ENCODE measurements at regions not wholly inside any gene's neighbourhood (a gene's known extent, or its start where the extent isn't known, plus 50 kb on each side); places are given as distances from the start of the nearest gene placed in this dataset.
A peak's percentile ranks its signal among the peaks of the same experiment; 100 is the strongest.

DNA sequence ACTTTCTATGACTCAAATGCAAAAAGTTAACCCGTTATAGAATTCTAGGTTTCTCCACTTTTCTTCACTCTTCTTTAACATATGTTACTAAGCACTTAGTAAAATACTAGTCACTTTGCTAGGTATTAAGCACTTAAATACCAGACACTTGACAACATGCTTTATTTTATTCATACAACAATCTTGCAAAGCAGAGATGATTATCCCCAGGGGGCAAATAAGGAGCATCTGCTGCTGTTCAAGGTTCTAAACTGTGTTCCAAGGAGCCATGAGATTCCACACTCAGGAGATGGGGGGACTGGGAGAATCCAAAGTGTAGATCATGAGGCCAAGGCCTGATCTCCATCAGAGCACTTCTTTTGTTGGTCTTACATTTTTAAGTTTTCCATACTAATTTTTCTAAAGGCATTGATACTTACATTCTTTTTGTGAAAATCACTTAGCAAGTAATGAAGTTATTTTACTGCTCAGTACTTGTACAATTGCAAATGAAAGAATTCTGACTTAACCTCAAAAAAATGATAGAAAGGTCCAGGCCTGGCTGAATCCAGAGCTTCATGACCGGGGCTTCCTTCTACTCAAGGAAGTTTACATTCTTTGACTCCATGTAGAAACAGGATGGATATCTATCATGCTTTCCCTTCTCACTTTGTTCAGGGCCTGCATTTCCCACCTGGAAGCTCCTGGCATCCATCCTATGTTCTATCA is 504.4 kb upstream of the WWC1 start:
- no peak for DNase-seq

DNA sequence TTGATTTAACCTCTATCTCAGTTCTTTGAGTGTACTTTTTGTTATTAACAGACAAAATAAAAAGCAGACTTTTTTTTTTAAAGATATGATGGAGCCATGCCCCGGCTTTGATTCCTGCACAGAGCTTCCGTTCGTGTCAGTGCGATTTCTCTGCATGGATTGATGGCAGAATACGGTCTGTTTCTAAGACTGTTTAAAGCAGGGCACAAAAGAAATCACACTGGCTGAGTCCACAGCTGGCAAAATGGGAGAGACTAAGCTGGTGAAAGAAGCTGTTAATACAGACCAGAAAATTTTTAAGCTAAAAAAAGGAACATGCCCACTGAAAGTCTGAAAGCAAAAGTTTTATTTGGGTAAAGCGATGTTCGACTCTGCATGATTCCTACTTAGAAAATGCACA is 501.4 kb upstream of the WWC1 start:
- DNase-seq, result no peak

DNA sequence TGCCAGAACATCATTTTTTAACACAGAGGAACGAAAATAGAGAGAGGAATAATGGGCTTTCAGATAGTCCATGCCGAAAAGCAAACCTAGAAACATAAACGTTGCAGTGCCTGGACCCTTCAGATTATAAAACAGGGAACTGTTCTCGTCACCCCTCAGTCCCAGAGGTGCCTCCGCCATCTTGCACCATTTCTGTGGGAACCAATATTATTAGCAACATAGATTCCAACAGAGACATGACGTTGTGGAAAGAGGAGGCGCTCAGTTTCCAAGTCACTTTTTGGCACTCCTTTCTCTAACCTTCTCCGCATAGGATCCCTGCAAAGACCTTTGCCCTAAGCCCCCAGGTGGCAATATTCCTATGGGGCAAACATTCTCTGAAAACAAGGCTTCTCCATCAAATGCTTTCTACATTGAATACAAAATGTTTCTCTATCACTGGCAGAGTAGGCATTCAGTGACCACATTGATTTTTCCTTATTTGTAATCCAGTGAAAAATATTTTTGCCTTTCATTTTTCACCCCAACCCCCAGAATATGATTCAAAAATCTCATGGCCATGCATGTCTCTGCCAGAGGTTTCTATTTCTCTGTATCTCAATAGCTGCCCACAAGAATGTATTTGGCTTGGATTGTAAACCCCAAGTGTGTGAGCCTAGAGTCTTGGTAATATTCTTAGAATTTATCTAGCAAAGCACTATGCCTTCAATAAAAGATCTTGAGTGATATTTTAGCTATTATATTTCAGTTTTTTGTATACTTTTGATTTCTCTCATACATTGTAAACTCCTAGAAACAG is 500.8 kb upstream of the WWC1 start:
- DNase-seq, result no peak

DNA sequence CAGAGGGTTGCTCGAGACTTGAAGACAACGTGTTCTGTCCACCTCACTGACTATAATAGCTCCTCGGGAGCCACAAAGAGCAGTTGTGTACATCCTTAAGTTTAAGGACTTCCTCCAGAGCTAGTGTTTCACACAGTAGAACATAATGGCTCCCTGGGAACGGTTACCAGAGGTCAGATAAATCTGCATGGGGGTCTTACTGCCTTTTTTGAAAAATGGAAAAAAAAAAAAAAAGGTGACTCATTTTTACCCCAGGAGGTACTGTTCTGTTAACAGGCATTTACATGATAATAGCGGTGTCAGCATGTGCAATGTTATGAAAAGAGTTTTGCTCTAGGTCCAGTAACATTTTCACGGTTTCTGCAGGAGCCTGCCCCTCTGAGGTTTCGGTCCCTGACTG is 498.9 kb upstream of the WWC1 start:
- DNase-seq, result no peak

DNA sequence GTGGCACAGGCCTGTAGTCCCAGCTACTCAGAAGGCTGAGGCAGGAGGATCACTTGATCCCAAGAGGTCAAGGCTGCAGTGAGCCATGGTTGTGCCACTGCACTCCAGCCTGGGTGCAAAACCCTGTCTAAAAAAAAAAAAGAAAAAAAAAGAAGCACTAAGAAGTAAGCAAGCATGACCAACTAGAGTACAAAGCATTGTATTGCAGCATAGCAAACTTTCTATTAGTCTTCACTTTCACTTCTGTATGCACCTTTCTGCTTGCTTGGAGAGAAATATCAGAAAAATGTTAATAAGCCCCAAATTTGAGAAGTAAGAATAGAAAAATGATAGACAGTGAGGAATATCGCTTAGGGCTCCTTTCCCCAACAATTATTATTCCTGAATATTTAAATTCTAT is 497.7 kb upstream of the WWC1 start:
- DNase-seq, result no peak

DNA sequence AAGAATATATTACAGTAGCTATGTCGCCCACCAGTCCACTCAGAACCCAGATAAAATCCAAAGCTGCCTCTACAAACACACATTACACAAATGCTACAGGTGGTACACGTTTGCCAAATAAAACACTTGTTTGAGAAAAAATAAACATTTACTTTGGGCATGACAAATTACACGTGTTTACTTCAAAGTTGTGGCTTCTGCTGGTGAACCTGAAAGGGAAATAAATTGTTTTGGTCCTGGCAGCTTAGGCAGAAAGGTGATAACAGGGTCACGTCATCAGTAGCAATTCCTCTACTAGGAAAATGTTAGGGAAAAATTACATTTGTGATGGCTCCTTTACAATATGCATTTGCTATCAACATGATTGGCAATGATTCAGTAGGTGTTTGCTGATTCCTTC is 497.3 kb upstream of the WWC1 start:
- DNase-seq, result no peak

DNA sequence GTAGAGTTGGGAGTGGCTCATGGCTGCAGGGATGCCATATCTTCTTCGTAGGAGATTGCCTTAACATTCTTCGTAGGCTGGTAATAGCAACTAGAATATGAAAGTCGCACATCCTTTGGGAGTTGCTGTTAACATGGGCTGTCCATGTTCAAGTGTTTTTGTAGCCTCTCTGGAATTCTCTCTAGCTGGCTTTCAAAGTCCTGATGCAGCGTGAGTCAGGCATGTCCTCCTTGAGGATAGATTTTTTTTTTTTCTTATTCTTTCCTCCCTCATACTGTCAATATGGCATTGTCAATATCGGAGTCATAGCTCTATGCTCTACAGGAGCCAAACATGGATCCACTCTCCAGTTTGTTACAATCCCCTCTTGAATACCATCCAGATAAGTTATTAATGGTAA is 494.8 kb upstream of the WWC1 start:
- DNase-seq, result no peak

DNA sequence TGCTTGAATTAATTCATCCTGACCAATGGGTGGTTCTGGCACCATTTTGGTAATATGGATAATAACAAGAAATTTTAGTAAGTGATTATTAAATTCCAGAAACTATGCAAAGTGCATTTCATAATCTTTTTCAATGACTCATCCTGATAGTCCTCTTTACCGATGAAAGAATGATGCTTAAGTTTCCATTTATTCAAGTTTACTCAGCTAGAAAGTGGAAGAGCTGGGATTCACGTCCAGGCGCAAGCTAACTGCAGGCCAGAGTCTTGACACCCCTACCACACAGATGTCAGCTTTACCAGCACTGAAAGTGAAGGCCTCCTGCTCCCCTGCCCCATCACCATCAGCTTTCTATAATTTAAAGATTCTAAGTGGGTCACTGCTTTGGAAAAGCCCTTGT is 493.5 kb upstream of the WWC1 start:
- DNase-seq, result no peak

DNA sequence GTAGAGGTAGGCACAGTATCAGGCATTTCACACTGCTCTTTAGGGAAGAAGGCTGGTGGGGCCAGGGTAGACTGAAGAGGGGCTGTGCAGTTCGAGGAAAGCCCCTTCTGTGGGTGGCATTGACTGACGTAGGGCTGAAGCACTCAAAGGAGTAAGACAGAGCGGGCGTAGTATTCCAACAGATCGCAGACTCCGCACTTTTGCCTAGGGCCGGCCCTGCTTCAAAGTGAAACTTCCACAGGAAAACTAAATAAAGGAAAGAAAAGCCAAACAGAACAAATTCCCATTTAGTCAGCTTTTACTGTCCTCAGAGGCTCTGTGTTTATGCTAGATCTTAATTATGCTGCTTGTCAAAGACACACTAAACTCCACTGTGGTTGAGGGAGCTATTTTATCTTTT is 493.0 kb upstream of the WWC1 start:
- peak in 2 of 14 donors; percentile 5 to 15 for DNase-seq

DNA sequence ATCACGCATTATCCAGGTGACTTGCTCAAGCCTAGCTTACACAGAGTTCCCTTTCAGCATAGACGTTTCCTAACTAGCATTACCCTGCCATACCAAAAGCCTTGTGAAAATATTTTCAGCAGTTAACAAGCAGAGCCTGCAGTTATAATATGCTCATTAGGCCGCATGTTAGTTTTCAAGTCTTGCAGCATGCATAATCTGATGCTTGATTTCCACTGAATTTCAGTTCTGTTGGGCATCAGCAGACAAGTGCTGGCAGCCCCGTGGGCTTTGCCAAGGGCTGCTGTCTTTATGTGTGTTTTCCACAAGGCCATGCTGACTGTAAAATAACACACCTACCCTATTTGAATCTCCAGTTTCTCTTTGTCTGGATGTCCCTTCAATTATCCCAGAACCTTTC is 491.0 kb upstream of the WWC1 start:
- no peak for DNase-seq

DNA sequence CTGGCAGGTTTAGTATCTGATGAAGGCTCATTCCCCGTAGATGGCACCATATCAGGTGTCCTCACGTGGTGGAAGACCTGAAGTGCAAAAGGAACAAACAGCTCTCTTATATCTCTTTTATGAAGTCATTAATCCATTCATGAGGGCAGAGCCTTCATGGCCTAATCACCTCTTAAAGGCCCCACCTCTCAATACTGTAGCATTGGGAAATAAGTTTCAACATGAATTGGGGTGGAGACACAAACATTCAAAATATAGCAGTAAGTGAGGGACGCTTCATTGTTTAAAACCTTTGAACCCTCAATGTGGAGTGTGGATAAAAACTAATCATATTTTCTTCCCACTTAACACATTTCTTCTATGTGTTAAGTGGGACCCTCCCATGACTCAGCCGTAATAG is 489.4 kb upstream of the WWC1 start:
- DNase-seq, result no peak

DNA sequence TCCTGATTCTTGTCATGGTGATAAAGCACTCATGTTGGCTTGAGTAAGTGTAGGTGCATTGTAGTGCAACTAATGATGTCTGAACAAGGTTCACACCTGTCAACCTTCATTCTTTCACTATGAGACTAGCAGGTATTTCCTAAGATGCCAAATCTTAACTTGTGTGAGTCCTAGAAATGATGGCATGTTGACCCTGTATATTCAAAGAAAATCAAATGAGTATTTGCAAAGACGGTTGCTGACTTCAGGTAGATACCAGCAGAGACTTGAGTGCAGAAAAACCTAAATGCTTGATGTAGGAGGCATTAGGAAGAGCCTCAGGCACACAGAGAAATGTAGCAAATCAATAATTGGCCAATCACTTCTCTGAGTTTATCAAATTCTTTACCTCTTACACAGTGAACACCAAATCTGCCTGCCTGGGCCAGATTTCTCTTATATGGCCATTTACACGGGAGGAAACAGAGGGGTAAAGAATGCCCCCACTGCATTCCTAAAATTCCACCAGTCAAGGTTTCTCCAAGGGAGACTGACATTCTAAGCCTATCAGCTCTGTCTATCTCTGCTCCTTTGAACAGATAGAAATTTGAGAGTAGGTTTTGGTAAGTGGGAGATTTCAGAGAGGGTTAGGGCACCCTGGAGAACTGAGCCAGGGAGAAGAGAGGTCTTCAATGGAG is 488.6 kb upstream of the WWC1 start:
- no peak for DNase-seq

DNA sequence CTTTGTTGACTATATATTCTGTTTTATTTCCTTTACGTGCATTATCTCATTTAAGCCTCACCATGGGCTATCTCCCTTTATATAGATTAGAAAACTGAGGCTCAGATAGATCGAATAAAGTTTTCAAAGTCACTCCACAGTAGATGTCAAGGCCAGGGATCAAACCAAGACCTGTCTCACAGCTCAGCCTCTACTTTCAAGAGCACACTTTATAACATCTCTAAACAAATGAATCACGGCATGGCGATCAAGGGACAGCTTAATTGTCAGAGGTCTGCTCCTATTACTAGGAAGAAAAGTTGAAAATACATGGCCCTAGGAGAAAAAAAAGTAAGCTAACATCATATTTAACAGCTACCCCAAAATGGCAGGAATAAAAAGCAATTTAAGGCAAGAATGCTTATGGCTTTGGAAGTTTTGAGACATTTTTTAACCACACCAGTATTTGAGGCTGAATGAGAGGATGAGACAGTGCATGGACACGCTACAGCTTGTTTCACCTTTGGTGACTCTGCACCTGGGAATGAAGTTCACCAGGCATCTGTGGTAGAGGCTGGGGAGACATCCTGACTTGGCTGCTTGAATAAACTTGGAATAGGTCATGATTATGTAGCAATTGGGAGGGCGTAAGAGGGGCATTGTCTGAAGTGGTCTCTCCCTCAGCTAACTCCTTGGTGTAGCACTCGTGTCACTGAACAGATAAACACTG is 486.8 kb upstream of the WWC1 start:
- DNase-seq, result no peak

DNA sequence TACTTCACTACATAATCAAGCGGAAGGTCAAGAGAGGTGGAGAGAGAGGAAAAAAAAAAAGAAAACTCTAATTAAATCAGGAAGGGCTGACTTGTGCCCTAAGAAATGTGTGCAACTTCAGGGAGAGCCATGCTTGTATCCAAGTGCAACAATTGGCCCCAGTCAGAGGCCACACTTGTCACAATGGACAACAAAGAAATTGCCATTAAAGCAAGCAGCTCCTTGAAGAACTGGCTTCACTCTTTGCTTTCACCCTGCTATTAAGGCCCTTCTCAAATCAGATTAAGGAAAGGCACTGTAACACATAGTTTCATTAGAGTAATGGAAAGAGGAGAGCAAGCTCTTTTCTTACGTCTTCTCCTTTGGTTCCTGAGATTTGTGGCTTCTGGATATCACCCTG is 480.9 kb upstream of the WWC1 start:
- DNase-seq, result no peak

DNA sequence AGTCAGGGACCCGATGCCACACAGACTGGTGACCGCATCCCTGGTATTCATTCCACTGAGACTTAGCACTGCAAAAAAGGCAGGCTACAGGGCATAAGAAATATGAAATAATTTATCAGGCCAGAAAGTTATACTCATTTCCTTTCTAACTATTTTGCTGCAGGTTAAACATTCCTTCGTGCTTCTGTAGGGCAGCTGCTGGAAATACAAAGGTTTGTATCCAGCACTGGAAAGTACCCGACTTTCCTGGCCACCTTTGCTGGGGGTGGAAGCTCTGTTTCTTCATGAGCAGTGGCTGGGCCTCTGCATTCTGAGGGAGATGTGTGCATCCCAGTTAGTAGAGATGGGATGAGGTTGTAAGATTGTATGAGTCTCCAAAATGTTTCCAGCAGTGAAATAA is 478.6 kb upstream of the WWC1 start:
- DNase-seq, result no peak

DNA sequence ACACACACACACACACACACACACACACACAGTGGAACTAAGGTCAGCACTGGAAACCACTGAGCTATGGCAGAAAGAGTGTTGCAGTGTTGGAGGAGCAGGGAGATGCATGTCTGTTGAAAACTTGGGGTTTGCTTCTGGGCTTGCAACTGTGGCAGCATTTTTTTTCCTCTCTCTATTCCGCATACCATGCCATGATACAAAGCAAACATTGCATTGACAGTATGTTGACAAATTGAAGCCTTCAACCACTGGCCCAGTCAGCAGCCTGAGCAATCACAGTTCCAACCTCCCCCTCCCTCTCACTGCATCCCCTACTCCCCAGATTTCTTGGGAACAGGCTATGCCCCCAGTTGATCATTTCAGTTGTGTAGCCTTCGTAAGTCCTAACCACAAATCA is 478.1 kb upstream of the WWC1 start:
- no peak for DNase-seq

DNA sequence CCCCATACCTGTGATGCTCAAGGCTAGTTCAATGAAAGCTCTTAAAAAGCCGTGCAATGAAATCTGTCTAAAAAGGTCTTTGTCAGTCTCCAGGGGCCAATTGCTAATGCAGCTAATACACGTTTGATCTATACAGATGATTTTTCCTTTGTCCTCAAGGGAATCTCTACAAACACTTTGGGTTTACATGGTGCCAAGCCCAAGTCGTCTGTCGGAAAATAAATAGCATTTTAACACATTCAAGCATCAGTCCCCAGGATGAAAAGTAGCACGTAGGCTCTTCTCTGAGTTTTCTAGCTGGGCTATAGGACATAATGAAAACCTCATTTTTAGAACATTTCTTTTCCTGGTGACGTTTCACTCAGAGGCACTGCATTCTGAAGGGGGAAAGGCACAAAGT is 477.4 kb upstream of the WWC1 start:
- DNase-seq, result no peak

DNA sequence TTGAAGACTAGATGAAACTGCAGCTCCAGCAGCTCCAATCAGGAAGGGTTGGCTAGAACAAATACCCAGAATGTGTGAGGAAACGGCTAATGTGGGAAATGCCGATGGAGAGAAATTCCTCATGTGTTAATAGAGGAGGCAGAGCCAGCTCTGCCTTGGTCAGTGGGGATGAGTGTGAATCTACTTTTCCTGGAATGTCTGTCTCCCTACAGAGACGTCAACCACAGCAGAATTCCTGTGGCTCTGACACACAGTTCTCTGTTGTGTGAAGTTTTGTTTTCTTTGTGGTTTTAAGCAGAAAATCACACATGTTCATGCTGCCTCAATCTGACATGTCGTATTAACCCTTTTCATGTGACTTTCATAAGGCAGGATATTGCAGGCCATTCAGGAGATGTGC is 476.6 kb upstream of the WWC1 start:
- no peak for DNase-seq

DNA sequence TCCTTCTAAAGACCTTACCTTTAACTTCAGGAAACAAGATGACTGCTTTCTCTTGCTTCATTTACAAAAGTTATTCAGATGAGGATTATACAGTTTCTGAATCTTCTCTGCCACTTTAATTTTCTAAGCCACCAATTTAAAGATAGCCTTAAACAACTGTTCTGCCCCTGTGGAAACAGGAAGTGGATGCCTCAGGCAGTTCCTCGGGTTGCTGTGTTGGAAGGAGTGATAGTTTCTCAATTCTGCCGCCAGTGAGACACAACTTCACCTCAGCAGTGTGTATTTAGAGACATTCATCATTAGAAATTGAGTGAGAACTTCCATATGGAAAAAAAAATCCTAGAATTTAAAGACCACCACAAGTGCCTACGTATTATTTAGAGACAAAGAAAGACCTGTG is 475.1 kb upstream of the WWC1 start:
- DNase-seq, result no peak

DNA sequence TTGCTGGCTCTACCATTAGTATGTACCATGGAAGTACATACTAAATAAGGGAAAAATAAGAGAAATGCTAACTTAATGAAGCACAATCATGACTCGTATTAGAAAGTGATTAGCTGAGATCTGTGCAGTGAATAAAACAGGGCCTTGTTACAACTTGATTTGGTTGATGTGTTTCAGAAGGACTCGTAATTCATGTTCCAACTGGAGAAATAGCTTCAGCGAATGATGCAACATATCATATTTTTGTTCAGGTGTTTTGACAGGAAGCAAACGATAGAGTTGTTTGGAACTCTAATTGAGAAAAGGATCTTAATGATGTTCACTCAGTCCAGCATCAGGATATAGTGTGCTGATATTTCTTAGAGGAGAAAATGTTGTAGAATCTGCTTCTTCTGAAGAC is 474.6 kb upstream of the WWC1 start:
- DNase-seq, result no peak

DNA sequence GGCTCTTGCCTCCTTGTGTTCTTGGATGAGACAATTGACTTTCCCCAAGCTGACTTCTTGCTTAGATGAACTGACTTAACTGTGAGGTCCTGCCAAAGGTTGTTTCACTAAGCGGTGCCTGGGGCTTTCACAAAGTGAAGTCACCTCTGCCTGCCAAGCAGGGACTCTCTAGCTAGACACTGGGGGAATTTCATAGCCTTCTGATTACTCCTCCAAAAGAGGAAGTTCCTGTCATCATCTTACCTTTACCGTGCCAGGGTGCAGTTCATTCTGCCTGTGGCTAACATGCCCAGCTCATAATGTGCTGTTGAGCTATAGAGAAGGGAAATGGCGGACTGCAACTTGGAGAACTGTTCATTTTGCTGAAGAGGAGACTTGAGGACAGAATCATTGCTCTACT is 472.0 kb upstream of the WWC1 start:
- no peak for DNase-seq

DNA sequence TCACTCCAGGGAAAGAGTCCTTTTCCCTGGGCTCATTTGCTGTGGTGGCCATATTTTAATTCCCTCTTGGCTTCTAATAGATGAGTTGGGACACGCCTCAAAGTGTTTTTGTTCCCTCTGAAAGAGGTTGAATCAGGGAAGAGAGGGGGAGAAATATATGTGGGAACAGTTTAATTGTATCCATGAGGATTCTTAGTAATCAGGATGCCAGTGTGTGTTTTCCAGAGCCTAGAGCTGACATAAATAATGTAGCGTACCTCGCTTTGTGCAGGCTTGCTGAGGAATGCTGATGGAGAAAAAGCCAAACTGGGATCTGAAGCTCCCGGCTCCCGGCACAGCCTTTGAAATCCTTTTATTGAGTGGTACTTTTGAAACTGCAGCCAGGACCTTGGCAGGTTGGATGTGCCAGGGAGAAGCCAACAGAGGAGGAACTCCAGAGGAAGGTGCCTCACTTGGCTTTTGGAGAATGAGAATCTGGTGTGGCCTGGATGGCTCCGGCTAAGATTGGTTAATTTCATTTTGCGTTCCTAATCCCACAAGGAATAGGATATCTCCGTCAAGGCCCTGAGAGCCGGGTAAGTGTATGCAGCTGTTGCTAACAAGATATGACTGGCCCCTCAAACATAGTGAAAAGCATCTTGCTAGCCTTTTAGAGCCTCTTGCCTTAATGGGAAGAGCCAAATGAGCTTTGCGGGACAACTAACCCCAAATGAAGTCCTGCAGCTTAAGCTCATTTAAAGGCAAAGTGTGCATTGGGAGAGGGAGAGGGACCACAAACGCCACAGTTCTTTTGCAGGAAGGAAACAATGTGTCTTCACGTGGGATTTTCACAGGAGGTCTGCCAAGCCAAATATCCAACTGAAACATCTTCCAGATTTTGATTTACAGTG is 471.1 kb upstream of the WWC1 start:
- DNase-seq, result no peak
